Brain pericyte (primary cell): ENCODE measurements at regions not wholly inside any gene's neighbourhood (a gene's known extent, or its start where the extent isn't known, plus 50 kb on each side); places are given as distances from the start of the nearest gene placed in this dataset.

Source experiments
- DNase-seq: peaks from one replicate; pipeline ENCODE4 v3.0.0-alpha.2; 2012; ENCODE audit warnings: low read depth, low spot score

DNA sequence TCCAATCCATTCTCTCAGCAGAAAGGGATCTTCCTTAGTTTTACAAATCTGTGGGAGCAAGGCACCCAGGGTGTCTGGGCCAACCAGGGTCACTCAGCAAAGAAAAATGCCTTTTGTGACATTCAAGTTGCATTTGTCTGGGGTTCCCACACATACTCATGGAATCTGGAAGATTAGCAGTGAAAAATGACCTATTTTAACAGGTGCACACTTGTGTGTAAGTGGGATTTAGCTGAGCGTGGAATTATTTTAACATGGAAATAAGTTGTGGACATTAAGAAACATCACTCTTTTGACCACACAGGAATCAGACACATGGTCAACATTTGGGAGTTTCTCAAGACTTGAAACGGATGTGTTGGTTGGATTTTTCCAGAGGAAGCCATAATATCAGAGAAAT, 234.9 kb downstream of the OPA1 start:
- no peak for DNase-seq

DNA sequence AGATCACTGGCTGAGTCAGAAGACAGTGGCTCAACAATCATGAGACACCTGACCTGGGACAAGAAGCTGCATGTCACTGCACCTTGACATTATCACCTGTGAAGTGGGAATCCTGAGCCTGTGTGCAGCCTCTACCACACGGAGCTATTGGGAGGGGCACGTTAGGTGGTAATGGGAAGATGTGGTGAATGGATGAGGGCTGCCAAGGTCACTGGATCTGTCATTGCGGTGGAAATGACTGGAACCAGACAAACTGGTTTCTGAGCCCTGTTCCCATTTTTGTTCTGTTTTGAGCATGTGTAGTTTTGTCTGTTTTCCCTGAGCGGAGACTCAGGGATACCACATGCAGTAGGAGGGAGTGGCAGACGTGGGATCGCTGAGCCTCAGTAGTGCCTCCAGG, 235.5 kb downstream of the OPA1 start:
- DNase-seq: no peak

DNA sequence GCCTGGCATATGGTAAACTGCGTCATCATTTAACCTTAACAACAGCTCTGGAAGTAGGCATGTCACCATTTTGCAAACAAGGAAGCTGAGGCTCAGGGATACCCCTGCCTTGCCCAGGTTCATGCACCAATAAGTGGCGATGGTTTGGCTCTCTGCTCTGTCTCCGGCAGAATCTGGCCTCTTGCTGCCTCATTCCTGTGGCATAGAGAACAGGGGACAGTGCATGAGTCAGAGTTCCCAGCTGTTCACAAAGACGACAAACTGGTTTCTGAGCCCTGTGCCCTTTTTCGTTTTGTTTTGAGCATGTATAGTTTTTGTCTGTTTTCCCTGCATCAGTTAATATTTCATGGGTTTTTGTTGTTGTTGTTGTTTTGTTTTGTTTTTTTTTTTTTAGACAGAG, 236.8 kb downstream of the OPA1 start:
- DNase-seq: no peak

DNA sequence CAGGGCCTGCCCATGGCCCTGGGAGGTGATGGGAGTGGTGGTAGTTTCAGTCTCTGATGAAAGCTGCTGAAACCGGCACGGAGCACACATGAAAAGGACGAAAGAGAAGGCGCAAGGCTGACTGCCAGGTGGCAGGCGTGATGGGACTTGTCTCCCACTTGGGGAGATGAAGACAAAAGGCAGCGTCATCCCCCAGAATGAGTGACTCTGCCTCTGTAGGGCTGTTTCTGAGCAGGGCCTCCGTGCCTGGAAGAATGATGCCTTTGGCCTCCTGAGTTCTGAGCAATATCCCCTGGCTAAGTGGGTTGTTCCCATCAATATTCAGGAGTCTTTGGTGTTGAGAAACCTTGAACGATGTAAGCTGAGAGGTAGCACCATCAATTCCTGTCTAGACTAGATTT, 237.8 kb downstream of the OPA1 start:
- no peak for DNase-seq

GRCh38 chr3:193831495-193832455, 238.8 kb downstream of the OPA1 start:
- no peak for DNase-seq

DNA sequence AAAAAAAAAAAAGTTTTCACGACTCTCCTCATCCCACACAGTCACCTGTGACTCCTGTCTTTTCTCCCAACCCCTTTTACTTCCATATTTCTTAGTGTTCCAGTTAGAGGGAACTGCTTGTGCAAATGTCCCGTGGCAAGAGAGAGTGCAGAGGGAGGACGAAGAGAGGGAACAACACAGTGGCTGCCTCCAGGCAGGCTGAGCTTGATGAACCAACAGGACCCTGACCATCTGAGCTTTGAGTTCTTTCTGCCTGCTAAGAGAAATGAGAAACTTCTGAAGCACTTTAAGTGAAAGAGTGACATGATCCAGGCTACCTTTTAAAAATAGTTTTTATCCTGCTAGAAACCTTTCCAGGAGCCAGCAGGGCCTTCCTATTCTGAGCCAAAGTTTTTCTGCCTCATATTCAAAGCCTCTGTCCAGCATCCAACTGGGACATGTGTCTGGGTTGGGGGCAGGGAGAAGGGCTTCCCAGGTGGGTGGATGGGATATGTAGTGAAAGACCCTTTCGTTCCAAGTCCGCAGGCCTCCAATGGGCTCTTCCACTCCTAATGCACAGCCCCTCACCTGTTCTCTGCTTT, 239.9 kb downstream of the OPA1 start:
- no peak for DNase-seq

- no peak for DNase-seq
Observed at GRCh38 chr3:193833592-193833991, 240.6 kb downstream of the OPA1 start.

- DNase-seq: no peak
Observed at GRCh38 chr3:193835414-193835813, 242.4 kb downstream of the OPA1 start.

- no peak for DNase-seq
Observed at GRCh38 chr3:193836511-193836910, 243.5 kb downstream of the OPA1 start.

DNA sequence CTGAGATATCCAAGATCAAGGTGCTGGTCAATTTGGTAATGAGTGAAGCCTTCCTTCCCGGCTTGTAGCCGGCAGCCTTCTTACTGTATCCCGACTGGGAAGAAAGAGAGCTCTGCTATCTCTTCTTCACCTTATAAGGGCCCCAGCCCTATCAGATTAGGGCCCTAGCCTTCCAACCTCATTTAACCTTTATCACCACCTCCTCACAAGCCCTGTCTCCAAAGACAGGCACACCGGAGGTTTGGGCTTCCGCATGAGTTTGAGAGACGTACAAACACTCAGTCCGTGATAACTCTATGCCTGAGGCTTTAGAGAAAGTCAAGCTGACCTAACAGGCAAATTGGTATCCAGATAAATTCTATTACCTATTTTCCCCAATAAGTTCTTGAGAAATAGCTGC, 243.9 kb downstream of the OPA1 start:
- no peak for DNase-seq

DNA sequence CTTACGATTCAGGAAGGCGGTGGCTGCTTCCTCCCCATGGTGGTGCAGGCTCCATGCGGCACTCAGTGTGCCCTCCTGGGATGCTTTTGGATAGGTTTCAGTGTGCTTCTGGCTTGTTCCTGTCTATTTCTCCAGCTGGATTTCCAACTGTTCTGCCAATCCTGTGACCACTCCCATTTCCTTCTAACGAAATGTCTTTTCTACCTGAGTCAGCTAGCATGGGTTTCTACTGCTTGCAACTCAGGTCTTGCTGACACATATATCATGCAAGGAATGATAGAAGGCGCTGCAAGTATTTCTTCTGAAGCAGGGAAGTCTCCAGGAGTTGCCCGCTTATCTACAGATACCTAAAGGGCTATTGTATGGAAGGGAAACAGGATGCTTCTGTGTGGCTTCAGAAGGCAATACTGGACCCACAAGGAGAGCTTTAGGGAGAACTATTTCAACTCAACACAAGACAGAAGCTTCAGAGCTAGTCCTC, 244.4 kb downstream of the OPA1 start:
- DNase-seq: no peak

GRCh38 chr3:193840111-193840641, 247.2 kb downstream of the OPA1 start:
- no peak for DNase-seq

GRCh38 chr3:193841581-193841980, 248.6 kb downstream of the OPA1 start:
- DNase-seq: no peak

DNA sequence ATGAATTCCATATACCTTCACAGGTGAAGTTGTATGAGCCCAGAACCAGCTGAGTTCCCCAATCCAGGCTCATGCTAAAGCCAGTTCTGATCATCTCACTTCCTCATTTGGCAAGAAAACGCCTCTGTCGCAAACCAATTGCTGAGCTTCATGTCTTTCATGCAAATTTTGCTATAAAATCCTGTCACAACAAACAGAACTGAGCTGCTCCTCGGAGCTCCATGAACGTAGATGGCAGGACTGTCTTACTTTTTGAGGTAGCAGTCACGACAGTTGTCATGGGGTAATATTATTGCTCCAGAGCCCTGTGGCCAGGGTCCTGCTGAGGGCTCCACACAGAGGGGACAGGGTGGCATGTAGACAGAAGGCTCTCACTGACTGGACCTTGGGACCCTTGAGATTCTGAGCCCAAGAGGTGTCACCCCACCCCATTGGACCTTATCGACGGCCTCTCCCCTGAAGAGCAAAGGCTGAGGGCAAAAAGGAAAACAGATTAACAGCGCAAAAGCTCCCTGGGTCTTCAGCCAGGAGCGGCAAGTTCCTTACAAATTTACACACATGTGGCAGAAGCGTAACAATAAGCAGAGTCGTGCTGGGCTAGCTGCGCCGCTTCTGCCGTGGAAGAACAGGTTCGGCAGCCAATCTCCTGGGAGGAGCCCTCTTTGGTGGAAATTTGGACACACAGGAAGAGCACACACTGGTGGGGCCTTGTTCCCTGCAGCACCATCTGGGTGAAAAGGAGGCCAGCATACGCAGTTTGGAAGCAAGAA, 249.2 kb downstream of the OPA1 start:
- DNase-seq: no peak

GRCh38 chr3:193842832-193843473, 249.9 kb downstream of the OPA1 start:
- DNase-seq: no peak

DNA sequence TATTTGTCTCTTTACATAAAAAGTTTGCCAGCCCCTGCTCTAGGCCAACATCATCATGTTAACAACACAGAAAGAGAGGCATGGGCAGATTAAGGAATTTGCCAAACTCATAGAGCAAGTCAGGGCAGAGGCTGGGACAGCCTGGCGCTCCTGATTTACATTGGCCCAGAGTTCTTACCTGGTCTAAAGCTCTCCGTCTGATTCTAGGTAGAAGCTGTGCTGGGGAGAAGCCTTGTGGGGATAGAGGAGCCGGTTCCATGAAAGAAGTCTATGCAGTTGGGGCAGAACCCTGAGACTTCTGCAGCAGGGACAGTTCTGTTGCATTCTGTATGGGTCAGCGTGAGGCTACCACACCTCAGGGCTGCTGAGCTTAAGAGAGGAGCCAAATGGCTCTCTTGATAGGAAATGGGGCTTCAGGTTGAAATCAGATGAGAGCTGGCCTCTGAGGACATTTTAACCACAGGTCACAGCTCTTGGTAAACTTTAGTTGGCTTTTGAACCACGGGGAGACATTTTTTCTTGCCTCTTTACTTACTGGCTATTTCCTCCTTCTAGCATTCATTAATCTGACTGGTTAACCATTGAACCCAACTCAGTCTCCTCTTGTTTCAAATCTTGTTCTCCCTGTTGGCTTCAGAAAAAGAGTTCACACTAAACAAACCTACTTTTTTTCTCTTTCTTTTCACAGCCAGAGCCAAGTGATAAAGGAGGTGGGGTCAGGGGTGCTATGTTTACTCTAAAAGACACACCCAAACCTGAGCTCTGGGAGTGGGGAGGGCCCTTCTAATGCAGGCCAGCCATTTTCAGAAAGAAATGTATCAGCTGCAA, 250.7 kb downstream of the OPA1 start:
- no peak for DNase-seq

GRCh38 chr3:193844472-193844871, 251.5 kb downstream of the OPA1 start:
- no peak for DNase-seq

DNA sequence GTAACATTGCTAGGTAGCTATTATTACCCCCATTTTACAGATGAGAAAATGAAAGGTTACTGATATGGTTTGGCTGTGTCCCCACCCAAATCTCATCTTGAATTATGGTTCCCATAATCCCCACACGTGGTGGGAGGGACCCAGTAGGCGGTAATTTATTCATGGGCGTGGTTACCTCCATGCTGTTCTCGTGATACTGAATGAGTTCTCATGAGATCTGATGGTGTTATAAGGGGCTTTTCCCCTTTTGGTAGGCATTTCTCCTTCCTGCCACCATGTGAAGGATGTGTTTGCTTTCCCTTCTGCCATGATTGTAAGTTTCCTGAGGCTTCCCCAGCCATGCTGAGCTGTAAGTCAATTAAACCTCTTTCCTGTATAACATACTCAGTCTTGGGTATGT, 252.1 kb downstream of the OPA1 start:
- DNase-seq: no peak

GRCh38 chr3:193846569-193846968, 253.6 kb downstream of the OPA1 start:
- no peak for DNase-seq

GRCh38 chr3:193847402-193847801, 254.4 kb downstream of the OPA1 start:
- DNase-seq: no peak

DNA sequence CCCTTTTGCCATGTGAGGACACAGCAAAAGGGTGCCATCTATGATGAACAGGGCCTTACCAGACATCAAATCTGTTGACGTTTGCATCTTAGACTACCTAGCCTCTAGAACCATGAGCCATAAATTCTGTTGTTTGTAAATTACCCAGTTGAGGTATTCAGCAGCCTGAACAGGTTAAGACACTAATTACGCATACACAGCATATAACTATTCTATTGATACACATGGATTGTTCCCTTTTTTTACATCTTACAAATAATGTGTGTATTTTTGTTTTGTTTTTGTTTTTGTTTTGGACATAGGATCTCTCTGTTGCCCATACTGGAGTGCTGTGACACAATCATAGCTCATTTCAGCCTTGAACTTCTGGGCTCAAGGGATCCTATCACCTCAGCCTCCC, 255.5 kb downstream of the OPA1 start:
- no peak for DNase-seq
